Mesenchymal stem cell (in vitro differentiated cells and primary cell): ENCODE measurements at regions not wholly inside any gene's neighbourhood (a gene's known extent, or its start where the extent isn't known, plus 50 kb on each side); places are given as distances from the start of the nearest gene placed in this dataset.

Source experiments
- DNase-seq: peaks from one replicate; pipeline ENCODE4 v3.0.0-alpha.2; 2013
- H2AFZ ChIP-seq: one replicate; pipeline ENCODE4 v1.6.1; 2013; ENCODE audit warnings: low read depth, mild to moderate bottlenecking, control low read depth, inconsistent platforms, low read length, moderate library complexity
- H2AK5ac ChIP-seq: 2 replicates; pipeline ENCODE4 v1.6.1; 2013; ENCODE audit warnings: low read length, moderate library complexity, mild to moderate bottlenecking, inconsistent platforms; ENCODE audit not compliant: severe bottlenecking
- H2BK120ac ChIP-seq: one replicate; pipeline ENCODE4 v1.6.1; 2013; ENCODE audit warnings: low read depth, mild to moderate bottlenecking, inconsistent platforms, low read length, moderate library complexity
- H2BK12ac ChIP-seq, 2 experiments: one replicate each; pipeline ENCODE4 v1.6.1; 2013; ENCODE audit warnings: inconsistent platforms in 2 of 2, low read length in 2 of 2, mild to moderate bottlenecking in 2 of 2, moderate library complexity in 2 of 2, control low read depth in 1 of 2
- H2BK15ac ChIP-seq: one replicate; pipeline ENCODE4 v1.6.1; 2013; ENCODE audit warnings: mild to moderate bottlenecking, low read depth, inconsistent platforms; ENCODE audit not compliant: poor library complexity, severe bottlenecking
- H2BK5ac ChIP-seq: 2 replicates; pipeline ENCODE4 v1.6.1; 2013; ENCODE audit warnings: low read depth, mild to moderate bottlenecking, low read length, control low read depth, inconsistent platforms; ENCODE audit not compliant: poor library complexity, severe bottlenecking
- H3K14ac ChIP-seq, 2 experiments: one replicate each; pipeline ENCODE4 v1.6.1; 2013; ENCODE audit warnings: inconsistent platforms in 2 of 2, low read length in 2 of 2, control low read depth in 1 of 2, mild to moderate bottlenecking in 1 of 2, moderate library complexity in 1 of 2
- H3K18ac ChIP-seq, 2 experiments: one replicate each; pipeline ENCODE4 v1.6.1; 2013; ENCODE audit warnings: inconsistent platforms in 2 of 2, low read length in 2 of 2, control low read depth in 1 of 2, low read depth in 1 of 2, mild to moderate bottlenecking in 1 of 2
- H3K23ac ChIP-seq, 2 experiments: one replicate each; pipeline ENCODE4 v1.6.1; 2013; ENCODE audit warnings: inconsistent platforms in 2 of 2, low read length in 2 of 2, mild to moderate bottlenecking in 2 of 2, moderate library complexity in 2 of 2, control low read depth in 1 of 2
- H3K27ac ChIP-seq: 2 replicates; pipeline ENCODE4 v1.5.1; 2013; ENCODE audit warnings: mild to moderate bottlenecking, moderate library complexity, low read length, control low read depth, inconsistent platforms; ENCODE audit not compliant: poor library complexity, severe bottlenecking
- H3K27me3 ChIP-seq, 2 experiments: 2 replicates each; pipeline versions ENCODE4 v1.6.1 to v1.7.0; 2013; ENCODE audit warnings: low read length in 2 of 2, mild to moderate bottlenecking in 2 of 2, moderate library complexity in 2 of 2, control low read depth in 1 of 2, inconsistent platforms in 1 of 2; ENCODE audit not compliant: control insufficient read depth in 1 of 2, insufficient read depth in 1 of 2
- H3K36me3 ChIP-seq, 2 experiments: 2 replicates each; pipeline versions ENCODE4 v1.6.1 to v1.7.0; 2013; ENCODE audit warnings: low read length in 2 of 2, control low read depth in 1 of 2, inconsistent platforms in 1 of 2, low read depth in 1 of 2, mild to moderate bottlenecking in 1 of 2; ENCODE audit not compliant: insufficient read depth in 2 of 2, control insufficient read depth in 1 of 2
- H3K4ac ChIP-seq, 2 experiments: one replicate each; pipeline ENCODE4 v1.6.1; 2013; ENCODE audit warnings: inconsistent platforms in 2 of 2, low read length in 2 of 2, mild to moderate bottlenecking in 2 of 2, moderate library complexity in 2 of 2, control low read depth in 1 of 2, low read depth in 1 of 2
- H3K4me1 ChIP-seq: 2 replicates; pipeline ENCODE4 v1.6.1; 2013; ENCODE audit warnings: low read depth, low read length, control low read depth; ENCODE audit not compliant: control insufficient read depth, insufficient read depth
- H3K4me2 ChIP-seq: 2 replicates; pipeline ENCODE4 v1.6.1; 2013; ENCODE audit warnings: low read length, mild to moderate bottlenecking, inconsistent platforms; ENCODE audit not compliant: poor library complexity, severe bottlenecking
- H3K4me3 ChIP-seq, 2 experiments: 2 replicates each; pipeline versions ENCODE4 v1.5.1 to v1.7.0; 2013; ENCODE audit warnings: low read length in 2 of 2, mild to moderate bottlenecking in 2 of 2, control low read depth in 1 of 2, low read depth in 1 of 2; ENCODE audit not compliant: insufficient read depth in 1 of 2
- H3K79me1 ChIP-seq: replicated peaks from 2 replicates; pipeline ENCODE4 v1.6.1; 2013; ENCODE audit warnings: mild to moderate bottlenecking, control low read depth, low read length, inconsistent platforms; ENCODE audit not compliant: poor library complexity, severe bottlenecking
- H3K9ac ChIP-seq: 2 replicates; pipeline ENCODE4 v1.7.0; 2013; ENCODE audit warnings: mild to moderate bottlenecking, low read length, moderate library complexity
- H3K9me3 ChIP-seq: 2 replicates; pipeline ENCODE4 v1.7.0; 2013; ENCODE audit warnings: mild to moderate bottlenecking, low read length; ENCODE audit not compliant: control insufficient read depth
- H4K8ac ChIP-seq: one replicate; pipeline ENCODE4 v1.6.1; 2013; ENCODE audit warnings: inconsistent platforms, mild to moderate bottlenecking, low read length, moderate library complexity
- H4K91ac ChIP-seq: one replicate; pipeline ENCODE4 v1.6.1; 2013; ENCODE audit warnings: mild to moderate bottlenecking, low read length, inconsistent platforms
- WGBS: methylation state at CpG from one replicate; pipeline ENCODE4 v1.1.7; 2013; ENCODE audit warnings: mixed read lengths; 5-methylcytosine and 5-hydroxymethylcytosine counted together

- Histone ChIP-seq H2BK12ac (no peak overlapping the region), H3K9ac (no peak overlapping the region), H3K4ac (no peak overlapping the region), H3K79me1 (no peaks in the 10 kb centered on the region), H2BK120ac (no peak overlapping the region), H3K14ac (no peak overlapping the region), H3K36me3 (no peaks in the 10 kb centered on the region), H4K91ac (peak overlapping the region; percentile 31), H3K27me3 (peaks cover 0 to 7% of the 10 kb centered on the region in 2 experiments), H3K4me2 (no peak overlapping the region), H3K18ac (no peak overlapping the region), H3K4me3 (no peak overlapping the region), H2AK5ac (no peak overlapping the region), H2BK15ac (no peak overlapping the region), H3K9me3 (peaks cover 10% of the 10 kb centered on the region), H3K23ac (no peak overlapping the region), H2AFZ (no peak overlapping the region), H2BK5ac (no peak overlapping the region), H3K27ac (no peak overlapping the region), H4K8ac (no peak overlapping the region), H3K4me1 (no peaks in the 10 kb centered on the region)
- DNase-seq = no peak
- 79% methylated on average over 26 of the region's 26 CpGs for WGBS
Observed at GRCh38 chr1:2866422-2867086, 65.1 kb upstream of the TTC34 start.

DNA sequence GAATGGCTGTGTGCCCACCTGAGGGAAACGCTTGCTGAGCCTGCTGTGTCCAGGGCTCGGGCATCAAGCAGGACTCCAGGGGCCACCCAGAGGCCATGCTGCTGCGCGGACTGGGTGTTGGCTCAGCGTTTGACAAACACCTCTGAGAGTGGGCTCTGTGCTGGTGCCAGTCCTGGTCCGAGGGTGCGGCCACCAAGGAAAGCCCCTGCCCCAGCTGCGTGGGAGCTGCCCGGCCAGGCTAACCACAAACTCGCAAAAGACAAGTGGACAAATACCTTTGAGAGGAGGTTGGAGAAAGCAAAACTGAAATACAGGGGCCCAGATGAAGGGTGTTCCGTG, 65.6 kb upstream of the TTC34 start:
- Histone ChIP-seq H3K14ac (no peak overlapping the region), H4K91ac (peak overlapping the region; percentile 31), H3K4ac (no peak overlapping the region), H2AK5ac (no peak overlapping the region), H3K79me1 (no peaks in the 10 kb centered on the region), H3K9me3 (peaks cover 14% of the 10 kb centered on the region), H3K18ac (no peak overlapping the region), H3K27ac (no peak overlapping the region), H3K9ac (no peak overlapping the region), H3K23ac (no peak overlapping the region), H3K27me3 (peaks cover 0 to 2% of the 10 kb centered on the region in 2 experiments), H2BK120ac (no peak overlapping the region), H4K8ac (no peak overlapping the region), H2BK5ac (no peak overlapping the region), H2BK12ac (no peak overlapping the region), H3K36me3 (no peaks in the 10 kb centered on the region), H2AFZ (no peak overlapping the region), H3K4me2 (no peak overlapping the region), H3K4me3 (no peak overlapping the region), H2BK15ac (no peak overlapping the region), H3K4me1 (no peaks in the 10 kb centered on the region)
- WGBS = 83% methylated on average over 11 of the region's 11 CpGs
- no peak for DNase-seq

DNA sequence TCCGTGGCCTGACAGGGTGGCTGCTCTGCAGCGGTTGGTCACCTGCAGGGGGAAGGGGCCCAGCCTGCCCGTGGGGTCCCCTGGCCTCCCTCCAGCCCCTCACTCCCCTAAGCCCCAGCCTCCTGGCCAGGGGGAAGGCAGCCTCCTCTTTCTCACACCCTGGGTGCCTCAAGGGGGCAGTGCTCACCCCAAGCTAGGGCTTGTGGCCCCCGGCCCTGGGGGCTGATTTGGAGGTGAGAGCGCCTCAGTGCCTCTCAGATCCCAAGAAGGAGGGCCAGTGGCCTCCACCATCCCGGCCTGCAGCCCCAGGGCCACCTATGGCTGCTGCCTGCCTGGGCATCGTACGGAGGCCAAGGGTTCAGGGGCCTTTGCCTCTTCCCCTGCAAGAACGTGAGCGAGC, 66.4 kb upstream of the TTC34 start:
- no peak overlapping the region for H4K8ac ChIP-seq
- H3K4ac ChIP-seq = no peak overlapping the region
- no peak overlapping the region for H3K23ac ChIP-seq
- no peak overlapping the region for H3K27ac ChIP-seq
- no peak overlapping the region for H4K91ac ChIP-seq
- H2BK12ac ChIP-seq = no peak overlapping the region
- no peak overlapping the region for H2AFZ ChIP-seq
- peaks cover 14% of the 10 kb centered on the region for H3K9me3 ChIP-seq
- no peak overlapping the region for H3K18ac ChIP-seq
- H3K4me1 ChIP-seq = no peaks in the 10 kb centered on the region
- no peak for DNase-seq
- H3K4me2 ChIP-seq = no peak overlapping the region
- no peaks in the 10 kb centered on the region for H3K36me3 ChIP-seq
- H2BK15ac ChIP-seq = no peak overlapping the region
- no peak overlapping the region for H3K4me3 ChIP-seq
- 76% methylated on average over 8 of the region's 10 CpGs for WGBS
- no peaks in the 10 kb centered on the region for H3K79me1 ChIP-seq
- H2BK5ac ChIP-seq = no peak overlapping the region
- no peaks in the 10 kb centered on the region for H3K27me3 ChIP-seq
- H2AK5ac ChIP-seq = no peak overlapping the region
- H3K14ac ChIP-seq = no peak overlapping the region
- H3K9ac ChIP-seq = no peak overlapping the region
- H2BK120ac ChIP-seq = no peak overlapping the region

GRCh38 chr1:2868571-2869195, 67.2 kb upstream of the TTC34 start:
- Histone ChIP-seq H3K36me3 (no peaks in the 10 kb centered on the region), H3K9me3 (peaks cover 14% of the 10 kb centered on the region), H2BK5ac (no peak overlapping the region), H3K4me2 (no peak overlapping the region), H2BK15ac (no peak overlapping the region), H3K18ac (no peak overlapping the region), H3K4me1 (no peaks in the 10 kb centered on the region), H3K4ac (no peak overlapping the region), H3K27me3 (no peaks in the 10 kb centered on the region), H3K27ac (no peak overlapping the region), H3K79me1 (no peaks in the 10 kb centered on the region), H2AFZ (no peak overlapping the region), H3K23ac (no peak overlapping the region), H4K91ac (no peak overlapping the region), H4K8ac (no peak overlapping the region), H3K9ac (no peak overlapping the region), H2AK5ac (no peak overlapping the region), H2BK12ac (no peak overlapping the region), H3K4me3 (no peak overlapping the region), H3K14ac (no peak overlapping the region), H2BK120ac (no peak overlapping the region)
- no peak for DNase-seq
- 80% methylated on average over 21 of the region's 23 CpGs for WGBS
